K562 (cell line): ENCODE measurements at regions not wholly inside any gene's neighbourhood (a gene's known extent, or its start where the extent isn't known, plus 50 kb on each side); places are given as distances from the start of the nearest gene placed in this dataset.

ENCODE experiments used
- CTCFL ChIP-seq: IDR thresholded peaks from 2 replicates; pipeline ENCODE4 v1.6.1; 2011; ENCODE audit warnings: borderline replicate concordance, low read depth, mild to moderate bottlenecking, moderate library complexity, low read length; ENCODE audit not compliant: insufficient read depth, poor library complexity, severe bottlenecking
- FOXJ2 ChIP-seq: fragments of 200-800 bp; sonication (Bioruptor generic); IDR thresholded peaks from 2 replicates; pipeline ENCODE4 v1.6.1; 2016; ENCODE audit warnings: missing genetic modification characterization, missing compliant biosample characterization
- TF ChIP-seq, protein P1 (sequence below): sonication (generic); formaldehyde crosslinking; IDR thresholded peaks from 2 replicates; pipeline ENCODE4 v1.8.1; 2023; ENCODE audit warnings: mild to moderate bottlenecking, missing genetic modification reagents
- TF ChIP-seq, protein P2 (sequence below): fragments of 450-650 bp; IDR thresholded peaks from 2 replicates; pipeline ENCODE4 v1.6.1; 2016; ENCODE audit warnings: mild to moderate bottlenecking, moderate library complexity

DNA sequence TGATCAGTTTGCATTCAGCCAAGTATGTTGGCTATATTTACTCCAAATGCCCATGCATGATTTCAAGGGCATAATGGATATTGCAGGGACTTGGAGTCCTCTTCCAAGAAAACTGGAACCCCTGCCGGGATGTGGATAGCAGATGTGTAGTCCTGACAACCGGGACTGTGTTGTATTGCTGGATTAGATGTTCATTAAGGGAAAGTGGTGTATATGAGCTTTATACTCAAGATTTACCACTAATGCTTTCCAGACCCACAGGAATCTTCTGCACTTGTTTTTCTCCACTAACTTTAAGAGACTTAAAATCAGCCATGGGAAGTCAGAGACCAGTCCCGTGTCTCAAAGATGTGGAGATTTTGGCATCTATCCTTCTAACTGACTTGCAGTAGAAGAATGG is 770.9 kb downstream of the HDGFL1 start (continued):
- TF ChIP-seq, protein P1, sequence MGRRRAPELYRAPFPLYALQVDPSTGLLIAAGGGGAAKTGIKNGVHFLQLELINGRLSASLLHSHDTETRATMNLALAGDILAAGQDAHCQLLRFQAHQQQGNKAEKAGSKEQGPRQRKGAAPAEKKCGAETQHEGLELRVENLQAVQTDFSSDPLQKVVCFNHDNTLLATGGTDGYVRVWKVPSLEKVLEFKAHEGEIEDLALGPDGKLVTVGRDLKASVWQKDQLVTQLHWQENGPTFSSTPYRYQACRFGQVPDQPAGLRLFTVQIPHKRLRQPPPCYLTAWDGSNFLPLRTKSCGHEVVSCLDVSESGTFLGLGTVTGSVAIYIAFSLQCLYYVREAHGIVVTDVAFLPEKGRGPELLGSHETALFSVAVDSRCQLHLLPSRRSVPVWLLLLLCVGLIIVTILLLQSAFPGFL (CRISPR knock-in tag): no peak
- TF ChIP-seq CTCFL: no peak
- TF ChIP-seq, protein P2, sequence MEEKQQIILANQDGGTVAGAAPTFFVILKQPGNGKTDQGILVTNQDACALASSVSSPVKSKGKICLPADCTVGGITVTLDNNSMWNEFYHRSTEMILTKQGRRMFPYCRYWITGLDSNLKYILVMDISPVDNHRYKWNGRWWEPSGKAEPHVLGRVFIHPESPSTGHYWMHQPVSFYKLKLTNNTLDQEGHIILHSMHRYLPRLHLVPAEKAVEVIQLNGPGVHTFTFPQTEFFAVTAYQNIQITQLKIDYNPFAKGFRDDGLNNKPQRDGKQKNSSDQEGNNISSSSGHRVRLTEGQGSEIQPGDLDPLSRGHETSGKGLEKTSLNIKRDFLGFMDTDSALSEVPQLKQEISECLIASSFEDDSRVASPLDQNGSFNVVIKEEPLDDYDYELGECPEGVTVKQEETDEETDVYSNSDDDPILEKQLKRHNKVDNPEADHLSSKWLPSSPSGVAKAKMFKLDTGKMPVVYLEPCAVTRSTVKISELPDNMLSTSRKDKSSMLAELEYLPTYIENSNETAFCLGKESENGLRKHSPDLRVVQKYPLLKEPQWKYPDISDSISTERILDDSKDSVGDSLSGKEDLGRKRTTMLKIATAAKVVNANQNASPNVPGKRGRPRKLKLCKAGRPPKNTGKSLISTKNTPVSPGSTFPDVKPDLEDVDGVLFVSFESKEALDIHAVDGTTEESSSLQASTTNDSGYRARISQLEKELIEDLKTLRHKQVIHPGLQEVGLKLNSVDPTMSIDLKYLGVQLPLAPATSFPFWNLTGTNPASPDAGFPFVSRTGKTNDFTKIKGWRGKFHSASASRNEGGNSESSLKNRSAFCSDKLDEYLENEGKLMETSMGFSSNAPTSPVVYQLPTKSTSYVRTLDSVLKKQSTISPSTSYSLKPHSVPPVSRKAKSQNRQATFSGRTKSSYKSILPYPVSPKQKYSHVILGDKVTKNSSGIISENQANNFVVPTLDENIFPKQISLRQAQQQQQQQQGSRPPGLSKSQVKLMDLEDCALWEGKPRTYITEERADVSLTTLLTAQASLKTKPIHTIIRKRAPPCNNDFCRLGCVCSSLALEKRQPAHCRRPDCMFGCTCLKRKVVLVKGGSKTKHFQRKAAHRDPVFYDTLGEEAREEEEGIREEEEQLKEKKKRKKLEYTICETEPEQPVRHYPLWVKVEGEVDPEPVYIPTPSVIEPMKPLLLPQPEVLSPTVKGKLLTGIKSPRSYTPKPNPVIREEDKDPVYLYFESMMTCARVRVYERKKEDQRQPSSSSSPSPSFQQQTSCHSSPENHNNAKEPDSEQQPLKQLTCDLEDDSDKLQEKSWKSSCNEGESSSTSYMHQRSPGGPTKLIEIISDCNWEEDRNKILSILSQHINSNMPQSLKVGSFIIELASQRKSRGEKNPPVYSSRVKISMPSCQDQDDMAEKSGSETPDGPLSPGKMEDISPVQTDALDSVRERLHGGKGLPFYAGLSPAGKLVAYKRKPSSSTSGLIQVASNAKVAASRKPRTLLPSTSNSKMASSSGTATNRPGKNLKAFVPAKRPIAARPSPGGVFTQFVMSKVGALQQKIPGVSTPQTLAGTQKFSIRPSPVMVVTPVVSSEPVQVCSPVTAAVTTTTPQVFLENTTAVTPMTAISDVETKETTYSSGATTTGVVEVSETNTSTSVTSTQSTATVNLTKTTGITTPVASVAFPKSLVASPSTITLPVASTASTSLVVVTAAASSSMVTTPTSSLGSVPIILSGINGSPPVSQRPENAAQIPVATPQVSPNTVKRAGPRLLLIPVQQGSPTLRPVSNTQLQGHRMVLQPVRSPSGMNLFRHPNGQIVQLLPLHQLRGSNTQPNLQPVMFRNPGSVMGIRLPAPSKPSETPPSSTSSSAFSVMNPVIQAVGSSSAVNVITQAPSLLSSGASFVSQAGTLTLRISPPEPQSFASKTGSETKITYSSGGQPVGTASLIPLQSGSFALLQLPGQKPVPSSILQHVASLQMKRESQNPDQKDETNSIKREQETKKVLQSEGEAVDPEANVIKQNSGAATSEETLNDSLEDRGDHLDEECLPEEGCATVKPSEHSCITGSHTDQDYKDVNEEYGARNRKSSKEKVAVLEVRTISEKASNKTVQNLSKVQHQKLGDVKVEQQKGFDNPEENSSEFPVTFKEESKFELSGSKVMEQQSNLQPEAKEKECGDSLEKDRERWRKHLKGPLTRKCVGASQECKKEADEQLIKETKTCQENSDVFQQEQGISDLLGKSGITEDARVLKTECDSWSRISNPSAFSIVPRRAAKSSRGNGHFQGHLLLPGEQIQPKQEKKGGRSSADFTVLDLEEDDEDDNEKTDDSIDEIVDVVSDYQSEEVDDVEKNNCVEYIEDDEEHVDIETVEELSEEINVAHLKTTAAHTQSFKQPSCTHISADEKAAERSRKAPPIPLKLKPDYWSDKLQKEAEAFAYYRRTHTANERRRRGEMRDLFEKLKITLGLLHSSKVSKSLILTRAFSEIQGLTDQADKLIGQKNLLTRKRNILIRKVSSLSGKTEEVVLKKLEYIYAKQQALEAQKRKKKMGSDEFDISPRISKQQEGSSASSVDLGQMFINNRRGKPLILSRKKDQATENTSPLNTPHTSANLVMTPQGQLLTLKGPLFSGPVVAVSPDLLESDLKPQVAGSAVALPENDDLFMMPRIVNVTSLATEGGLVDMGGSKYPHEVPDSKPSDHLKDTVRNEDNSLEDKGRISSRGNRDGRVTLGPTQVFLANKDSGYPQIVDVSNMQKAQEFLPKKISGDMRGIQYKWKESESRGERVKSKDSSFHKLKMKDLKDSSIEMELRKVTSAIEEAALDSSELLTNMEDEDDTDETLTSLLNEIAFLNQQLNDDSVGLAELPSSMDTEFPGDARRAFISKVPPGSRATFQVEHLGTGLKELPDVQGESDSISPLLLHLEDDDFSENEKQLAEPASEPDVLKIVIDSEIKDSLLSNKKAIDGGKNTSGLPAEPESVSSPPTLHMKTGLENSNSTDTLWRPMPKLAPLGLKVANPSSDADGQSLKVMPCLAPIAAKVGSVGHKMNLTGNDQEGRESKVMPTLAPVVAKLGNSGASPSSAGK: no peak
- TF ChIP-seq FOXJ2: no peak
- TF ChIP-seq, all 486 proteins: peak for 0
